ENCODE measurements at regions not wholly inside any gene's neighbourhood (a gene's known extent, or its start where the extent isn't known, plus 50 kb on each side); places are given as distances from the start of the nearest gene placed in this dataset.
A peak's percentile ranks its signal among the peaks of the same experiment; 100 is the strongest.

DNA sequence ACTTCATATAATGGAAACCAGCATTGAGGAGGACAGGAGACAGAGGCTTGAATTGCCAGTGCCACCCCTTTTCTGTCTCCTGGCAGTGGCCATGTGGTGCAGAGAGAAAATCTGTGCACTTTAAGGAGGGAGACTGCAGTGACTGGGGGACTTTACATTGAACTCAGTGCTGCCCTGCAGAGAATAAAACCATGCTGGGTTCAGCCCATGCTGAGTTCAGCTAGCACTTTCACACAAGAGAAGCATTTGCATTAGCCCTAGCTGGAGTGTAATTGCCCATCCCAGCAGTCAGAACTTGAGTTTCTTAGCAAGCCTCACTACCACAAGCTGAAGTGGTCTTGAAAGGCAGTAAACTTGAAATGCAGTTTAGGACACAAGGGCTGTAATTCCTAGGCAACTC lies 677.5 kb downstream of the ZPLD1 start:
- no peak overlapping the region for H3K27ac Mint-ChIP-seq
- no peak overlapping the region for H3K4me3 Mint-ChIP-seq
- no peak for ATAC-seq
- no peaks in the 10 kb centered on the region for H3K36me3 Mint-ChIP-seq
- no peaks in the 10 kb centered on the region for H3K4me1 Mint-ChIP-seq
- H3K27me3 Mint-ChIP-seq = no peaks in the 10 kb centered on the region
- H3K9me3 Mint-ChIP-seq = no peaks in the 10 kb centered on the region

DNA sequence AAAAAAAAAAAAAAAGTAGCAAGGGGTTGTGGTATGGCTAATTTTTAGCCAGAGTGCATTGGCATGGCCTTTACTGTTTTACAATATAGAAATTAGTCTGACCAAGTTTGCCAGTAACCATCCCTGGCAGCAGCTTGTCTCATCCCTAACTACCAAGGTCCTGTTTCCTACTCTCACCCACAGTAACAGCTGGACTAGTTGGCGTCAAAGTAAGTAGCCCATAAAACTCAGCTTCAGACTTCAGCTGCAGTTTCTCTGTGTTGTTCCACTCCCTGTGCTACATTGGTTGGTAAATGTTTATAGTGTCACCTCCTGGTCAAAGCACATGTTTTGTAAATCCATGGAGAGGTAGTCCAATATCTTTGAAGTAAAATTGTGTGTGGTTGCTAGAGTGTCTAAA lies 691.3 kb downstream of the ZPLD1 start:
- Mint-ChIP-seq H3K4me3 (no peak overlapping the region), H3K4me1 (no peaks in the 10 kb centered on the region), H3K27me3 (no peaks in the 10 kb centered on the region), H3K27ac (no peak overlapping the region), H3K36me3 (no peaks in the 10 kb centered on the region), H3K9me3 (no peaks in the 10 kb centered on the region)
- ATAC-seq = no peak

DNA sequence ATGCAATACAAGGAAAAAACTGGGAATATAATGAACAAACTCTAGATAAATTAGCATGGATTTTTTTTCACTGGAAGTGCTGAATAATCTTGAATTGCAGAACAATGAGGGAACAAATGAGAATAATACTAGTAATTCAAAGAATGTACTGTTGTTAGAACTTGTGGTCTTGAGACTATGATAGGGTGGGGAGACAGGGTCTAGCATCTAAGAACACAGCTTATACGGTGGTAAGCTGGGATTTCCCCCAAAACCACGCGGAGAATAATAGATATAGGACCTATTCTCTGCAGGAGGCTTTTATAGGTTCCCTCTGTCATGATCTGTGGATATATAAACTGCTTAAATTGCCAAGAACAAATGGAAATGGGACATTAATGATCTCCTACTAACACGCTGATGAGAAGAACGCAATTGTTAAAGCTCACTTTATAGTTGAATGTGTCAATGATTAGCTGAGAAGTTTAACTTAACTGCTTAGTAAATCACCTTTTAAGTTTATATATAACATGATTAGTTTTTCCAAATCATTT lies 692.3 kb downstream of the ZPLD1 start:
- no peak for ATAC-seq
- H3K27me3 Mint-ChIP-seq = no peaks in the 10 kb centered on the region
- H3K4me3 Mint-ChIP-seq = no peak overlapping the region
- H3K4me1 Mint-ChIP-seq = no peaks in the 10 kb centered on the region
- no peak overlapping the region for H3K27ac Mint-ChIP-seq
- no peaks in the 10 kb centered on the region for H3K9me3 Mint-ChIP-seq
- H3K36me3 Mint-ChIP-seq = no peaks in the 10 kb centered on the region

DNA sequence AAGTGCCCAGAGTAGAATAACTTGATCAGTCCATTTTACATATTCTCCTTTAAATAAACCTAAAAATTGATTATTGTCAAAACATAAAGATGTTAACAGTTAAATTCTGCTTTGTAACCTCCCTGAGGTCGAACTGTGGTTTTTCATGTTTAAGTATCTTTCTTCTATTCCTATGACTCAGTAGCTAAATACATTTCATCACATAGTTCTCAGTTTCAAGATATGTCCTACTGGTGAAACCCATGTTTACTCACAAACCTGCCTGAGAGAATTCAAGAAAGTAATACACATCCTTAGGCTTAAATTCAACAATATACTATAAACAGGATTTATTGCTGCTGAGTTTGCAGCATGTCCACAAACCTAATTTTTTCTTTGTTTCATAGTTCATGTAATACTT lies 692.9 kb downstream of the ZPLD1 start:
- Mint-ChIP-seq H3K27me3 (no peaks in the 10 kb centered on the region), H3K4me3 (no peak overlapping the region), H3K27ac (no peak overlapping the region), H3K36me3 (no peaks in the 10 kb centered on the region), H3K4me1 (no peaks in the 10 kb centered on the region), H3K9me3 (no peaks in the 10 kb centered on the region)
- ATAC-seq = no peak

DNA sequence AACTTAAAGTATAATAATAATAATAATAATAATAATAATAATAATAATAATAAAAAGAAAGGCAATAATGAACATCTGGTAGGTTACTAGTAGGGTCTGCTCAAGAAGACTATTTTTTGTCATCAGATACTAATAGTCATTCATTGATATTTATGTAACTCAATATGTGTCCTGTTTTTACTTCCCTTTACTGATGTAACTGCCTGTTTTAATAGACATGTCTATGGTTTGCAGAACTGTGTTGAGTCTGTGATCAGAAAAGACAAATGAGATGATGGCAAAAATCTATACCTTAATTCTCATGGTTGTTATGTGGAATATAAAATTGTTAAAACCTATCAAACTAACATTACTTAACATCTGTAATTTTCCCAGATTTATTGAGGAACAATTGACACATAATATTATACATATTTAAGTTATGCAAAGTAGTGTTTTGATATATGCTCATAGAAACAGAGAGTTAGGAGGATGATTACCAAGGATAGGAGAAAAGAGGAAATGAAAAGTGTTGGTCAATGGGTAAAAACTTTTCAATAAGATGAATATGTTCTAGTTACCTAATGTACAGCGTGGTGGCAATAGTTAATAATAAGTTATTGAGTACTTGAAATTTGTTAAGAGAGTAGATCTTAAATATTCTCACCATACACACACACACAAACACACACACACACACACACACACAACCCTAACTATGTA lies 699.4 kb downstream of the ZPLD1 start:
- H3K4me1 Mint-ChIP-seq = no peaks in the 10 kb centered on the region
- no peaks in the 10 kb centered on the region for H3K27me3 Mint-ChIP-seq
- no peaks in the 10 kb centered on the region for H3K36me3 Mint-ChIP-seq
- no peaks in the 10 kb centered on the region for H3K9me3 Mint-ChIP-seq
- no peak overlapping the region for H3K4me3 Mint-ChIP-seq
- H3K27ac Mint-ChIP-seq = no peak overlapping the region
- ATAC-seq = no peak

DNA sequence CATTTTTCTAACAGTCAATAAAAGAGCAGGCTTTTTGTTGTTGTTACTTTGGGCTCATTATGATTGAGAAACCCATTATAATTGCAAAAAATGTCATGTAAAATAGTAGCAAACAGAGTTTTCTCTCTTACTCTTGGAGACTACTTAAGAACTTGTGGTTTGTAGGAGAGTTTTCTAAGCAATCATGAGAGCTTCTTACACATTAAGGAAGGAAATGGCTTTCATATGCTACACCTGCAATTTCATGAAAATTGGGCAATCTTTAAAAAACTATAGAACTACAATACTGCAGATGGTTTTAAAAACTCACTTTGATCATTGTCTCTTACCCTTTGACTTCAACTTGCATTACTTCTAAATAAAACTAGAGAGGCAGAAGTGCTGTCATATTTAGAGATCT lies 701.8 kb downstream of the ZPLD1 start:
- Mint-ChIP-seq H3K9me3 (no peaks in the 10 kb centered on the region), H3K4me1 (no peaks in the 10 kb centered on the region), H3K27ac (no peak overlapping the region), H3K36me3 (no peaks in the 10 kb centered on the region), H3K4me3 (no peak overlapping the region), H3K27me3 (no peaks in the 10 kb centered on the region)
- ATAC-seq = no peak

DNA sequence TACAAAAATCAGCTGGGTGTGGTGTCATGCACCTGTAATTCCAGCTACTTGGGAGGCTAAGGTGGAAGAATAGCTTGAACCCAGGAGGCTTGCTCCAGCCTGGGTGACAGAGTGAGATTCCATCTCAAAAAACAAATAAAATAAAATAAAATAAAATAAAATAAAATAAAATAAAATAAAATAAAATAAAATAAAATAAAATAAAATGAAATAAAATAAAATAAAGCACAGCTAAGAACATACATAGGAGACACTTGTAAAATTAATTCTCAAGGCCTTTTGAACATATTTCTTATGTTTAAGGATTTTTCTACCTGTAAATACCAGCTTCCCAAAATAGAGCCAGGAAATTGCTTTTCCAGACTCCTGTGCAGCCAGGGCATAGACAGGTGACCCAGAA lies 703.0 kb downstream of the ZPLD1 start:
- ATAC-seq = no peak
- Mint-ChIP-seq H3K27ac (no peak overlapping the region), H3K9me3 (no peaks in the 10 kb centered on the region), H3K27me3 (no peaks in the 10 kb centered on the region), H3K4me3 (no peak overlapping the region), H3K4me1 (no peaks in the 10 kb centered on the region), H3K36me3 (no peaks in the 10 kb centered on the region)

DNA sequence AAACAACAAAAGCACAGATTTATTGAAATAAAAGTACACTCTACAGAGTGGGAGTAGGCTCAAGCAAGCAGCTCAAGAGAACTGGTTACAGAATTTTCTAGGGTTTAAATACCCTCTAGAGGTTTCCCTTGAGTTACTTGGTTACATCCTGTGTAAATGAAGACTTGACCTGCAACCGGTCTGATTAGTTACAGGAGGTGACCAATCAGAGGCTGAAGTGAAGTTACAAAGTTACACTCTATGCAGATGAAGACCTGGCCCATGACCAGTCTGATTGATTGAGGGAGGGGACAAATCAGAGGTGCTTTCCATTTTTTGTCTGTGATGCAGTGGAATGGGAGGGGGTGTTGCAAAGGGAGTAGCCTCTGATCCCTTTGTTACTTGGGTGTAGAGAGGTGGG lies 723.4 kb downstream of the ZPLD1 start:
- no peaks in the 10 kb centered on the region for H3K4me1 Mint-ChIP-seq
- no peaks in the 10 kb centered on the region for H3K27me3 Mint-ChIP-seq
- H3K9me3 Mint-ChIP-seq = no peaks in the 10 kb centered on the region
- no peak overlapping the region for H3K4me3 Mint-ChIP-seq
- H3K27ac Mint-ChIP-seq = no peak overlapping the region
- no peaks in the 10 kb centered on the region for H3K36me3 Mint-ChIP-seq
- ATAC-seq = peak; percentile 36

DNA sequence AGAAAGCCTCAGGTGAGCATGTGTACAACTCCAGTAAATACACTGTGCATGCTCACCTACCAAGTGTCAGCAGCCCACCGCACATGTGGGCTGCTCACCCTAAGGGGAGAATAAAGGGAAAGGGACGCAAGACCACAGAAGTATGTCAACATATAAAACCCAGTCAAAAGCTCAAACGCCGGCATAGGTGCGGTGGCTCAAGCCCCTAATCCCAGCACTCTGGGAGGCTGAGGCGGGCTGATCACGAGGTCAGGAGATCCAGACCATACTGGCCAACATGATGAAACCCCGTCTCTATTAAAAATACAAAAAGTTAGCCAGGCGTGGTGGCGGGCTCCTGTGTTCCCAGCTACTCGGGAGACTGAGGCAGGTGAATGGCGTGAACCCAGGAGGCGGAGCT lies 732.1 kb downstream of the ZPLD1 start:
- no peaks in the 10 kb centered on the region for H3K27me3 Mint-ChIP-seq
- H3K4me3 Mint-ChIP-seq = no peak overlapping the region
- H3K36me3 Mint-ChIP-seq = no peaks in the 10 kb centered on the region

DNA sequence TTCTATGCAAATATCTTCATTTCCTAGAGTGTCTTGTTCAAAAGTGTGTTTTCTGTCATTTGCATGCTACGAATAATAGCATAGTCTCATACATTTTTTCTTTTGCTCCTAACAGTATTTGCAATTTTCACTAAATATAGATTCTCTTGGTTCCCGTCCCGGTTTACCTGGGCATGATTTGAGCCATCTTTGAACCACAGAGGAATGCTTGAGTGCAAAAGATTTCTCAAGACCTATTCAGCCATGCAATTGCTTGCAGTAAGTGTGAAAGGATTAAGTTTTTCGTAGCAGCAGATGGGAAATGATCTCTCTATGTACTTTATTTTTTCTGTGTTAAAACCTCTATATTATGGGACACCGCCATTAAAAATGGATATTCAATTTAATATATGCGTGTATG lies 733.0 kb downstream of the ZPLD1 start:
- H3K27me3 Mint-ChIP-seq = no peaks in the 10 kb centered on the region
- H3K9me3 Mint-ChIP-seq = peaks cover 6% of the 10 kb centered on the region
- no peaks in the 10 kb centered on the region for H3K36me3 Mint-ChIP-seq
- H3K4me1 Mint-ChIP-seq = no peaks in the 10 kb centered on the region
- no peak overlapping the region for H3K27ac Mint-ChIP-seq
- no peak overlapping the region for H3K4me3 Mint-ChIP-seq
- ATAC-seq = no peak

More for the DNA sequence above, 732.1 kb downstream of the ZPLD1 start:
- Mint-ChIP-seq H3K4me1 (no peaks in the 10 kb centered on the region), H3K27ac (no peak overlapping the region), H3K9me3 (peaks cover 6% of the 10 kb centered on the region)
- no peak for ATAC-seq

DNA sequence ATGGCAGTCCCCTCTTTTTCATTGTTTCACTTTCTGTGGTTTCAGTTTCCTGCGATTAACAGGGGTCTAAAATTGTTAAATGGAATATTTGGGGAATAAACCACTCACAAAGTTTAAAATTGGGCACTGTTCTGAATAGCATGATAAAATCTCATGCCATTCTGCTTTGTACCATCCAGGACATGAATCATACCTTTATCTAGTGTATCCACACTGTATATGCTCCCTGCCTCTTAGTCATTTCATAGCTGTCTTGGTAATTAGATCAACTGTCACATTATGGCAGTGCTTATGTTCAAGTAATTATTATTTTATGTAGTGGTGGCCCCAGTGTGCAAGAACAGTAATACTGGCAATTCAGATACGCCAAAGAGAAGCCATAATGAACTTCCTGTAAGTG lies 734.5 kb downstream of the ZPLD1 start:
- H3K9me3 Mint-ChIP-seq = peaks cover 6% of the 10 kb centered on the region
- H3K27me3 Mint-ChIP-seq = no peaks in the 10 kb centered on the region
- H3K4me3 Mint-ChIP-seq = no peak overlapping the region
- no peaks in the 10 kb centered on the region for H3K4me1 Mint-ChIP-seq
- H3K27ac Mint-ChIP-seq = no peak overlapping the region
- no peak for ATAC-seq
- no peaks in the 10 kb centered on the region for H3K36me3 Mint-ChIP-seq

DNA sequence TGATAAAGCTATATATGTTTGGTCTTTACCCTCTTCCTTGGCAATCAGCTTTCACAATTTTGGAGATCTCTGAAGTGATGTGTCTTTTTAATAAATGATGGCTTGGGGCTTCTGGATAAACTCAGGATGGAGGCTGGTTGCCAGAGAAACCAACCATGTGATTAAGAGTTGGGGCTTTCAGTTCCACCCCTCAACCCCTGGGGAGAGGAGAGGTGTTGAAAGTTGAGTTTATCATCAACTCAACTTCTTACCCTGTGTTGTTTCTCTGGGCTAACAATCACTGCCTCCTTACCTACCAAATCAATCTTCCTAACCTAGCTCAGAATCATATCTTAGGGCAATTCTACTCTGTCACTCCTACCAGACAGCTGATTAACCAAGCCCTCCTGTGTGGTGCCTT lies 735.8 kb downstream of the ZPLD1 start:
- Mint-ChIP-seq H3K27ac (no peak overlapping the region), H3K9me3 (peaks cover 6% of the 10 kb centered on the region), H3K27me3 (no peaks in the 10 kb centered on the region), H3K4me1 (no peaks in the 10 kb centered on the region), H3K4me3 (no peak overlapping the region), H3K36me3 (no peaks in the 10 kb centered on the region)
- no peak for ATAC-seq

DNA sequence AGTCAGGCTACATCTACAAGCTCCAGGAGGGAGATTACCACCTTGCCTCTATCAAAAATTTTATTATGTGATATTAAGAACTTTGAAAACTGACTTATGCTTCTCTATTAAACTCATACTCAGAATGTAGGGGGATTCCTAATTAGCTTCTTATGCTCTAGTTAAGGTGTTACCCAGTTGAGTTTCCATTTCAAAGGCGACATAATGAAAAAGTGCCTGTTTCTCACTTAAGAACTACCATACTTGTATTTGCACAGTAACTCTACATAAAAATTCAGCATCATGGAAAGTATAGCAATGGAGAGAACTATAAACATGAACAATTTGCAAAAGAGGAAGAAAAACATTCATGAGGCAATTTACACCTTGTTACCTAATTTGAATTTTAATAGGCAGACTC lies 739.1 kb downstream of the ZPLD1 start:
- no peaks in the 10 kb centered on the region for H3K27me3 Mint-ChIP-seq
- no peak for ATAC-seq
- peaks cover 3% of the 10 kb centered on the region for H3K9me3 Mint-ChIP-seq
- H3K4me1 Mint-ChIP-seq = no peaks in the 10 kb centered on the region
- H3K36me3 Mint-ChIP-seq = no peaks in the 10 kb centered on the region
- no peak overlapping the region for H3K4me3 Mint-ChIP-seq
- no peak overlapping the region for H3K27ac Mint-ChIP-seq

DNA sequence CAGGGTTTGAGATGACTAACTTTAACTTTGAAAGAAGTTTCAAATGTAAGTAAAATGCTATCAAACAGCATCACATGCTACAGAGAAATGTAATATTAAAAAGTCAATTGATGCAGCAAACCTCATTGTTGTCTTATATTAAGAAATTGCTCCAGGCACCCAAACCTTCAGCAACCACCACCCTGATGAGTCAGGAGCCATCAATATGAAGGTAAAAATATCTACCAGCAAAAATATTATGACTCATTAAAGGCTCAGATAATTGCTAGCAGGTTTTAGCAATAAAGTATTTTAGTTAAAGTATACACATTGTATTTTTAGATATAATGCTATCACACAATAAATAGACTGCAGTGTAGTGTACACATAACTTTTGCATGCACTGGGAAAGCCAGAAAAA lies 746.3 kb downstream of the ZPLD1 start:
- Mint-ChIP-seq H3K4me3 (no peak overlapping the region), H3K27me3 (no peaks in the 10 kb centered on the region), H3K27ac (no peak overlapping the region), H3K36me3 (no peaks in the 10 kb centered on the region), H3K4me1 (no peaks in the 10 kb centered on the region), H3K9me3 (peaks cover 8% of the 10 kb centered on the region)
- ATAC-seq = no peak

DNA sequence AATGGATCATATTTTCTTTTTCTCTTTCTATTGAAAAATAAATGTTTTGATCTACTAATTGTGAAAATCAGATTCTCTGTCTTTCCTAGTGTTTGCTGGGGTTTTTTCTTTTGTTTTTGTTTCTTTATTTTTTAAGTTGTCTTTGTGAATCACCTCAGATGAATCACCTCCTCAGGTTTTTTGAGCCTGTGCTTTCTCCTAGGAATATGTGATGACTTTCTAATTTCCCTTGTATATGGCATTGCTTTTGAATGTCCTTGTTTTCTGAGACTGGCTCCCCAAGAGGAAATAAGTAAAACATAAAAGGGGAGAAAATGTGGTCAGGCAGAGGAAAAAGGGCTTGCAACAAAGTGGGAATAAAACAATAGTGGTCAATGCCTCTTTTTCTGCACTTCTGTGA lies 750.0 kb downstream of the ZPLD1 start:
- no peak overlapping the region for H3K4me3 Mint-ChIP-seq
- no peak overlapping the region for H3K27ac Mint-ChIP-seq
- no peaks in the 10 kb centered on the region for H3K4me1 Mint-ChIP-seq
- H3K9me3 Mint-ChIP-seq = peaks cover 8% of the 10 kb centered on the region
- ATAC-seq = no peak
- H3K27me3 Mint-ChIP-seq = no peaks in the 10 kb centered on the region
- no peaks in the 10 kb centered on the region for H3K36me3 Mint-ChIP-seq

DNA sequence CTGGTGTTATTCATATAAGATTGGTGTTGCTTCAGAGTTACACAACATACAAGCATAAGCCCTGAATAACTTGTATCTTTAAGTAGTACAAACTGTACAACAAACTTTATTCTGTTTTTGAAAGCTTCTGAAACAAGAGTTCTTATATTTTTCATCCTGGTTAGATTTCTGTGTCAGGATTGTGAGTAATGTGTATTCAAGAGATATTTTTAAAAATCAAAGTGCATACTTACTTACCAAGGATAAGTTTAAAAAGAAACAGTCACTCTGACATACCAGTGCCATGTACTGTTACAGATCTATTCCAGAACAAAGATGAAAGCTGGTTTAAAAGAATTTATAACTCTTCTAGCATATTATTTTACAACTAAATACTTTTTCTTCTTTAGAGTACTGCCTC lies 755.1 kb downstream of the ZPLD1 start:
- H3K27ac Mint-ChIP-seq = no peak overlapping the region
- H3K4me1 Mint-ChIP-seq = no peaks in the 10 kb centered on the region
- no peak for ATAC-seq
- no peaks in the 10 kb centered on the region for H3K27me3 Mint-ChIP-seq
- H3K9me3 Mint-ChIP-seq = no peaks in the 10 kb centered on the region
- no peaks in the 10 kb centered on the region for H3K36me3 Mint-ChIP-seq
- no peak overlapping the region for H3K4me3 Mint-ChIP-seq

DNA sequence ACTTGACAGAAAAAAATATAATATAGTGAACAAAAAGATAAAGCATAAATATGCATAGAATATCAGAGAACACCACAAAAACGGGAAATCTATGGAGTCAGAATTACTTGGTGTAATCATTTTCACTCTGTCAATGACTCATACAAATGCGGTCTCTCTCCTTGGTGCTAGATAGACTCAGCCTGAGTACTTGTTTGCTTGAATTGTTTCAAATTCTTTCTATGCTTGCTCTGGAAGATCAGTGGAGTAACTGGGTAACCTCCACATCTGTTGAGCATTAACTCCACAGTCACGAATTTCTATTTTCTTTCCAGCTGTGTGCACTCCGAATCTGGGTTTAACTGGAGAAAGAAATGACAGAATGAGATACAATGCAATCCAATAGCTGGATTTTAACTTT lies 760.4 kb downstream of the ZPLD1 start:
- Mint-ChIP-seq H3K27me3 (no peaks in the 10 kb centered on the region), H3K4me1 (no peaks in the 10 kb centered on the region), H3K36me3 (no peaks in the 10 kb centered on the region), H3K4me3 (no peak overlapping the region), H3K27ac (no peak overlapping the region), H3K9me3 (no peaks in the 10 kb centered on the region)
- no peak for ATAC-seq
